ENCODE measurements at regions not wholly inside any gene's neighbourhood (a gene's known extent, or its start where the extent isn't known, plus 50 kb on each side); places are given as distances from the start of the nearest gene placed in this dataset.

DNA sequence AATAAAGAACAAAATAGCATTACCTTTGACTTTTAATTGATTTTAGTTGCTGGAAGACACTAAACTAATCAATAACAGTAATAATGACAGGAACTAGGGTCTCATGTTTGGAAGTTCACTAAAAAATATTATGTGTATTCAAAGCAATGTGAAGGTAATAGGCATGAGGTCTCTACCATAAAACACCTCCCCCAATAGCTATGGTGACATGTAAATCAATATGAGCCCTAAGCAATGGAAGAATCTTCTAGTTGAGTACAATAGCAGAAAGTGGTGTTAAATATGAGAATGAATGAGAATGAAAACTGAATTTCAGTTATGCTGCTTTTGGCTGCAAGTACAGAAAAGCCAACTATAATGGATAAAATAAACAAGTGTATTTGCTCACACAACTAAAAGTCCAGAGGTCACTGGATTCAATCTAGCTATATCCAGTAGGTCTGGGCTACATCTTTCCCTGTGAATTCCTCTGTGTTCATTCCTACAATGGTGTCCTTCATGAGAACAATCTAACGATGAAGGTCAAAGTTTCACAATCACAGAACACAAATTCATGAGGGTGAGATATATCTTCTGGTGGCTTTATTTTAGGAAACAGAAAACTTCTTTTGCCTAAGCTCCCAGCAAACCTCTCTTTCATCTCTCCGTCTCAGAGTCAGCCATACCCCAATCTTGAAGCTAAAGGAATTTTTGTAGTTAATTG, 728.0 kb downstream of the FSCB start:
- POLR2A ChIA-PET, result no interaction called here
- TF ChIP-seq, protein P1, sequence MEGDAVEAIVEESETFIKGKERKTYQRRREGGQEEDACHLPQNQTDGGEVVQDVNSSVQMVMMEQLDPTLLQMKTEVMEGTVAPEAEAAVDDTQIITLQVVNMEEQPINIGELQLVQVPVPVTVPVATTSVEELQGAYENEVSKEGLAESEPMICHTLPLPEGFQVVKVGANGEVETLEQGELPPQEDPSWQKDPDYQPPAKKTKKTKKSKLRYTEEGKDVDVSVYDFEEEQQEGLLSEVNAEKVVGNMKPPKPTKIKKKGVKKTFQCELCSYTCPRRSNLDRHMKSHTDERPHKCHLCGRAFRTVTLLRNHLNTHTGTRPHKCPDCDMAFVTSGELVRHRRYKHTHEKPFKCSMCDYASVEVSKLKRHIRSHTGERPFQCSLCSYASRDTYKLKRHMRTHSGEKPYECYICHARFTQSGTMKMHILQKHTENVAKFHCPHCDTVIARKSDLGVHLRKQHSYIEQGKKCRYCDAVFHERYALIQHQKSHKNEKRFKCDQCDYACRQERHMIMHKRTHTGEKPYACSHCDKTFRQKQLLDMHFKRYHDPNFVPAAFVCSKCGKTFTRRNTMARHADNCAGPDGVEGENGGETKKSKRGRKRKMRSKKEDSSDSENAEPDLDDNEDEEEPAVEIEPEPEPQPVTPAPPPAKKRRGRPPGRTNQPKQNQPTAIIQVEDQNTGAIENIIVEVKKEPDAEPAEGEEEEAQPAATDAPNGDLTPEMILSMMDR (IDR thresholded peaks at IDR 0.05; ENCODE audit: insufficient read depth, low read length, missing control alignments), result no peak
- no peak for DNase-seq (ENCODE audit: low read depth, low spot score)
- CTCF ChIA-PET, result no interaction called here
- H3K4me3 ChIP-seq (ENCODE audit: low read depth, low read length), result no peak overlapping the region

DNA sequence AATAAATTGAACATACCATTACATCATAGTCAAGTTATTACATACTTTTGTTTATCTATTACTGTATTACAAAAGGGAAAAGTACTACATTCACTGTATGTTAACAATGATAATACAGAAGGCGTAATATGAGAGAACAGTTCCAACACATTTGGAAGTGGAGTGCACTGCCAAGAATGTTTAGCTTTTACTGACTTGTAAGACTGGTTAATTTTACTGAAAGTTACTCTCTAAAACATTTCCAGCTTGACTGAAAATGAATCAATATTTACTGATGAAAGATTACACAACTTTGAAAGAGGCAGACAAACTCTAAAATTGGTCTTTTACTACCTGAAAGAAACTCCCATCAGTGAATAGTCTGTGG, 728.5 kb downstream of the FSCB start:
- ChIA-PET CTCF (no interaction called here), POLR2A (no interaction called here)
- no peak for DNase-seq (ENCODE audit: low read depth, low spot score)
- no peak overlapping the region for H3K4me3 ChIP-seq (ENCODE audit: low read depth, low read length)
- TF ChIP-seq, protein P1 (IDR thresholded peaks at IDR 0.05; ENCODE audit: insufficient read depth, low read length, missing control alignments), result no peak

DNA sequence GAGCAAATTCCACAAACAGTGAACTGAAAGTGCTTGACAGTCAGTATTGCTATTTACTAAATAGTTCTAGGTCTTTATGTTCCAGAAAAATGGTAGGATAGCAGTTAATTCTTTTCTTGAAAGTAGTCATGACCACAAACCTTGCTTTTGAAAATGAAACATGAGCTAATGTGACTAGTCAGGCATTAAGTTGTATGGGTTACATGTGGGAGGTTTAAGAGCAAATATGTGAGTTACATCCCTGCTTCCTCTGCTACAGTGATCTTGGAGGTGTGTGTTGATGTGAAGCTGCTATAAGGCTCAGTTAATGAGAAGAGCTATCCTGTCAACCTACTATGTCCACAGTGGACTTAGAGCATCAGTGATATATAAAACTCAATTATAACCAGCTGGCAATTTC, 741.6 kb downstream of the FSCB start:
- TF ChIP-seq, protein P1 (IDR thresholded peaks at IDR 0.05; ENCODE audit: insufficient read depth, low read length, missing control alignments), result no peak
- DNase-seq (ENCODE audit: low read depth, low spot score), result no peak
- no peak overlapping the region for H3K4me3 ChIP-seq (ENCODE audit: low read depth, low read length)
- ChIA-PET CTCF (no interaction called here), POLR2A (no interaction called here)

DNA sequence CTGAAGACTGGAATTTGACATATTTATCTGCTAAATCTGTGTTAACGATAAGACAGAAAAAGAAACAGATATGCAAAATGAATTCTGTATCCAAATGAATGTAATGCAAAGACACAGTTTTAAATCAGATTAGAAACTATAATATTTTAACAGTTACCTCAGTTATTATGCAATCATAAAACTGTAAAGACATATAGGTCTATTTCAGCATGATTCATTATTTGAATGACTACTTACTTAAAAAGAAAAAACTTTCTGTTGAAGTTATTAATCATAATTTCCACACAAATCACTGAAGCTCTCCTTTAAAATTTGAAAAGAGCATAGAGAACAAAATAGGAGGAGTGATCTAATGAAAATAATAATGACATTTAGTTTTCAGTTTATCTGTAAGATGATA, 742.6 kb downstream of the FSCB start:
- TF ChIP-seq, protein P1 (IDR thresholded peaks at IDR 0.05; ENCODE audit: insufficient read depth, low read length, missing control alignments), result no peak
- DNase-seq (ENCODE audit: low read depth, low spot score), result no peak
- POLR2A ChIA-PET, result no interaction called here
- CTCF ChIA-PET, result no interaction called here
- no peak overlapping the region for H3K4me3 ChIP-seq (ENCODE audit: low read depth, low read length)

DNA sequence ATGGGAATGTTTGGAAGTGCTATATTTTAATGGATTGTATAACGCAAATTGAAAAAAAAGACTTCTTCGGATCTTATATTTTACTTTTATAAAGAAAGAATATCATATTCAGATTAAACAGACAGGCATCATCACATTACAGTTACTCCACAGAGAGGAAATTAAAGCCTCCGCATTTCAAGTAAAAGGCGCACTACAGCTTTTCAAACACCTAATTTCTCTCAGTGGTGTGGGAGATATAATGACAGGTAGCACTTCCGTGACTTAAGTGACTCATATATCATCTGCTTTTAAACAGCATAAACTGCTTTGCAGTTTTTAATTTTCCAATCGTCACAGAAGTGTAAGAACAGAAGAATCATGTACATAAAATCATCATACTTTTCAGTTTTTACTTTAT, 751.4 kb downstream of the FSCB start:
- no peak overlapping the region for H3K4me3 ChIP-seq (ENCODE audit: low read depth, low read length)
- DNase-seq (ENCODE audit: low read depth, low spot score), result no peak
- TF ChIP-seq, protein P1 (IDR thresholded peaks at IDR 0.05; ENCODE audit: insufficient read depth, low read length, missing control alignments), result no peak
- ChIA-PET CTCF (no interaction called here), POLR2A (no interaction called here)

- CTCF ChIA-PET, result no interaction called here
- TF ChIP-seq, protein P1 (IDR thresholded peaks at IDR 0.05; ENCODE audit: insufficient read depth, low read length, missing control alignments), result no peak
- H3K4me3 ChIP-seq (ENCODE audit: low read depth, low read length), result no peak overlapping the region
- no peak for DNase-seq (ENCODE audit: low read depth, low spot score)
- POLR2A ChIA-PET, result no interaction called here
These were observed 752.2 kb downstream of the FSCB start for GRCh38 chr14:43754838-43755237.
